ENCODE measurements at regions not wholly inside any gene's neighbourhood (a gene's known extent, or its start where the extent isn't known, plus 50 kb on each side); places are given as distances from the start of the nearest gene placed in this dataset.

- TF ChIP-seq CTCF (IDR thresholded peaks at IDR 0.05) (no peak), POLR2A (IDR thresholded peaks at IDR 0.05) (no peak)
Measured at GRCh38 chr16:31678649-31679325, 151.1 kb downstream of the AHSP start.

Measured in thyroid gland (tissue), 4 donors.